GM21360 (cell line): ENCODE measurements at regions not wholly inside any gene's neighbourhood (a gene's known extent, or its start where the extent isn't known, plus 50 kb on each side); places are given as distances from the start of the nearest gene placed in this dataset.

Experiments
- ATAC-seq: cut with Tn5 transposase; IDR thresholded peaks from one replicate; pipeline ENCODE4 v1.9.1; 2021; ENCODE audit warnings: mild to moderate bottlenecking, moderate library complexity; ENCODE audit not compliant: unreplicated experiment

DNA sequence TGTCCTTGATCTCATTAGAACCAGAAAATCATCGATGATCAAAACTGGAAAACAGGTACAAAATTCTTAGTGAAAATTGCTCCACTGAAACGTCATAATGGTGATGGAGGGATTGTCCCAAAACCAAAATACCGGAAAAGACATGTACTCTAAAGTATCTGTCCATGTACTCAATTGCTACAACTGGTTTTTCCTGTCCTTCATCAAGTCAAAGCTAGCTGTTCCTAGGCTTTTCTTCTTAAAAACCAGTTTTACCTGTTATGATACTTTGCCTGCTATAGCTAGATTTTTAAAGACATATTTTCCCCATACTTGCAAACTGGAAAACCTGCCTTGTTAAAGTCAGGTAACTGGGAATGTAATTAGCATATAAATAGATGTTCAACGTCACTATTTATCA is 50.5 kb upstream of the LRRC1 start:
- no peak for ATAC-seq

DNA sequence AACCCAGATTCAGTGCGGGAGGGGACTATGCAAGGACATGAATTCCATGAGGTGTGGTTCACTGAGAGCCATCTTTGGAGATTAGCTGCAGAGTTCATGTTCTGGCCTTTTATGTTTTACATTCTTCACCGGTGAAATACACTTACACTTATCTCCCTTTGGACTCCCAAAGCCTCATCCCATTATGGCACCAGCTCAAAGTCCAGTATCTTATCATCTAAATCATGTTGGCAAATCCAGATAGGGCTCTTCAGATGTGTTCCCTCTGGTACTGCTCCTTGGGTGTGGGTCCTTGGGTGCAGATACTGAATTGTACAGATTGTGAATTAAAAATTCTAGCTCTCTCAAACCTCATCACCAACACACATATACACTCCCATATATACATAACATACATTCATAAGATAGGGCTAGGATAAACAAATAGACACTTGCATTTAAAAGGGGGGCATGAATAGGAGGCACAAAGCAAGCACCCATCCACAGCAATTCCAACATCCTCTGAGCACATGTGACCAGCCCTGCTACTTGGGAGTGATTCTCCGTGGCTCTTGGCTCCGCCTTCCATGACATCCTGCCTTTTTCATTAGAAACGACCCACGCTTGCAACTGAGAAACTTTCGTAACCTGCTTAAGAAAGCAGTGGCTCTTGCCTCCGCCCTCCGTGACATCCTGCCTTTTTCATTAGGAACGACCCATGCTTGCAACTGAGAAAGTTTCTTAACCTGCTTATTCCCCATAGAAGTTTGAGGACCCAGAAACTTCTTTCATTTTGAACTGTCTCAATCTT is 53.6 kb upstream of the LRRC1 start:
- no peak for ATAC-seq

DNA sequence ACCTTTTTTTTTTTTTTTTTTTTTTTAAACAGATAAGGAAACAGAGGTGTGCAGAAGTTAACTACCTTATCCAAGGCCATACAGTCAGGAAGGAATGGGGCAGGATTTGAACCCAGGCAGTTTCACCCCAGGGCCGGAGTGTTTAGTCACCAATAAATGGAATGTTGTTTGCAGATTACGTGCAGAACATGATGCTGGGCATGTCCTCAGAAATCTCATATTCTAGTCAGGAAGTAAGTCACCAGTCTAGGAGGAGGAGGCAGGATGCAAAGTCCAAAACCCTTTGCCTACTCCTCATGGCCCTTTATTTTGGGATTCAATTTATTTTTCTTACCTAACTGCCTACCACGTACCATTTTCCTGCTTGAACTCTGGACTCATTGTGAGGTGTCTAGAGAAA is 57.1 kb upstream of the LRRC1 start:
- ATAC-seq, result no peak

DNA sequence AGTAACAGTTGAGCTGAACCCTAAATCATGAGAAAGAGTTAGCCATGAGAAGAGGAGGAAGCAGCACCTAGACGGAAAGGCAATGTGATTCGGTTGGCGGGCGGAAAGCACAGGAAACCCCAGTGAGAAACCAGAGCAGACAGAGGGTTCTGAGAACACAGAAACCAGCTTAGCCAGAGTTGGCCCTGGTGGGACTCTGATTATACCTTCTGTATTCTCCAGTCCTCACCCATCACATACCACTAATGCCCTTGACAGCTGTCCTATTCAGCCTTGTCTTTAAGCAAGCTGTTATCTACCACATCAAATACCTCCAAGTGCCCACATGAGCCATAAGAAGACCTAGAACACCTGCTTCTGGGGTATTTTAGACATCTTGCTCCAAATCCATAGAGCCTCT is 58.9 kb upstream of the LRRC1 start:
- no peak for ATAC-seq

DNA sequence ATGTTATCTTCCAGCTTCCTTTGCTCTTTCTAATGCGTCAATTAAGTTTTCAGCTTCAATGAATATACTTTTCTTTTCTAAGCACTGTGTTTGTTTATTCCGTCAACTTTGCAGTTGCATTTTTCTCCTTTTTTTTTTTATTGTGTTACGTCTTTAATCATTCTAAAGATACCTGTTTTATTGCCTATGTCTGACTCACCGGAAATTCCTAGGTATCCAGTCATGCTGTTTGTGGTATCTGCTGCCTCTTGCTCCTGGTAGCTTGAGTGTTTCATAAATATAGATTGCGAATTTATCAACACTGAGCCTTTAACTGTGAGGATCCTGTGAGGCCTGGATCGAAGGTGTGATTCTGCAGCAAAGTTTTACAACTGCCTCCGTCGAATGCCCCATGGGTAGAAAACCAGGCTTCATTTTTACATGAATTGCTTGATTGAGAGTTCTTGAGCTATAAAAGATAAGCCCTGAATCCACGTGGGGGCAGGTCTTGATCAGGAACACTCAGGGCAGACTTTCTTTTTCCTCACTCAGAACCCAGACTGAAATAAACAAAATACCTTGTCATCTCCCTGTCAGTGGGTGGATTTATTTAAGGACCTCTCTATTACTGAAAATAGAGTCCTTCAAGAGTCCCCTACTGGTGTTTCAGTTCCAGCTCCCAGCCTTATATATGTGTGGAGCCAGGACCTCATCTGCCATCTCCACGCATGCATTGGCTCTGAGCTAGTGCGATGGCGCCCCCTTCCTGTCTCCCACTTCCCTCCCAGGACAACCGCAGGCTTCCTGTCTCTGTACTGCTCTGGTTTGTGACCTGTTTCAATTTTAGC is 60.1 kb upstream of the LRRC1 start:
- ATAC-seq, result peak; percentile 79

DNA sequence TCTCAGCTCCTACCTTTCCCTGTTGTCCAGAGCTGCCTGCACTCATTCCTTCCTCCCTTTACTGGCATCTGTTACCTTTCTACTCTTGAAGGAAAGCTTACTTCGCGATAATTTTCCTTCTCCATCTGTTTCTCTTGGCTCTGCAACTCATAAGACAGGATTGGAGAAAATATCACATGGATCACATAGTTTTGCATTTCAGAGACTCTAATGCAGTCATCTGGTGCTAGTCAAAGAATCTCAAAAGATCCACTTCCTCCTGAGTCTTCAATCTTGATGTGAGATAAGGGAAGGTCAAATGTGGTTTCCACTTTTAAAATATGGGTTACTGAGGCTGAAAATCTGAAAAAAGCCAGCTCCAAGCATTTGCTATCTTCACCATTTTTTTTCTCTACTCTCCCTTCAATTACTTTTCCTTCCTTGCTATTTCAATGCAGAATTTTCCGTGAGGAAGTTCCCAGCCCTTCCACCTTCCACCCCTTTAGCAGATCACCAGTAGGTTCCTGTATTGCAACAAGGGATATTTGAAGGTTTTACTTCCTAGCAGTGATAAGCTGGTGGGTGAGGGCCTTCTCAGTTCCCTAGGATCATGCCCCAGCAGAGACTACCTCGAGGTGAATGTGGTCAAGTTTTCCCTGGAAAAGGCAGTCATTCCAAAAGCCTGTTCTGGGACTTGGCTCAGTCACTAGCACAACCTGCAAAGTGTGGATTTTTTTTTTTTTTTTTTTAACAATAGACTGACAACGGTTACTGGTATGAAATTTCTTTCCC is 62.8 kb upstream of the LRRC1 start:
- ATAC-seq, result no peak

DNA sequence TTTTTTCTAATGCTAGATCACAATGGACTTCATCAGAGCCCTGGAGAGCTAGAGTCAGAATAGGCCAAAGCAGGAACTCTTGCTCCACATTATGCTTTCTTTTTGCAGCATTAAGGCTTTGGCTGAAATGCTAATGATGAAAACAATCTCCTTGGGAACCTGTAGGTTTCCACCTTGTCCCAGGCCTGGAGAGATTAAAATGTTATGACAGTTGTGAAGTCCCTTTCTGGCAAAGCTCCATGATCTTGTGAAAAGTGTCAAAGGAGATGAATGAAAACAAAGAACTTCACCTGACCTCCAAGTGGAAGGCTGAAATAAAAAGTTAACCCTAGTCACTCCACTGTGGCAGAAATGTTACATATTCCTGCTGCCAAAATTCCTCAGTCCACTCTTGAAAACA is 64.0 kb upstream of the LRRC1 start:
- no peak for ATAC-seq

DNA sequence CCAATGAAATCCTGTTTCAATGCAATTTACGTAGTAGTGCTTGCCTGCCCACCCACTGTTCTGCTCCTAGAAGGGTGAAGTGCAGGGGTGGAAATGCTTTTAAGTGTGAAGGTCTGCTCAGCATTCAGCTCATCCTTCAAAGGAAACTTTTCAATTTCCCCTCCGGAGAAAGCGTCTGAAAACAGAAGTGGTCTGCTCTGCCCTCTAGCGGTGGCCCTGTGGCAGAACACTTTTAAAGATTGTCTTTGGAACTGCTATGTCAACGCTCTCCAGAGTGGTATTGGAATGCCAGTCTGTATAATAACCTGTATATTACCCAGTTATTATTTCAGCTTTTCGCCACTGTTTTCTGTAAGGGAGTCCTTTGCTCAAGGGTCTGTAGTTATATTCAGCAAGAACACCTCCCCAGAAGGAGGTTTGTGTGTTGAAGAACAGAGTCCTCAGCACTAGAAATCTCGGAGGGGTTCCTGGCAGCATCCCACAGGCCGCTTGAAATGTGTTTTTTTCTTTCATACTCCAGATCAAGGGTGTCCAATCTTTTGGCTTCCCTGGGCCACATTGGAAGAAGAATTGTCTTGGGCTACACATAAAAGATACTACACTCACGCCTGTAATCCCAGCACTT is 63.1 kb upstream of the KLHL31 start:
- ATAC-seq, result no peak

DNA sequence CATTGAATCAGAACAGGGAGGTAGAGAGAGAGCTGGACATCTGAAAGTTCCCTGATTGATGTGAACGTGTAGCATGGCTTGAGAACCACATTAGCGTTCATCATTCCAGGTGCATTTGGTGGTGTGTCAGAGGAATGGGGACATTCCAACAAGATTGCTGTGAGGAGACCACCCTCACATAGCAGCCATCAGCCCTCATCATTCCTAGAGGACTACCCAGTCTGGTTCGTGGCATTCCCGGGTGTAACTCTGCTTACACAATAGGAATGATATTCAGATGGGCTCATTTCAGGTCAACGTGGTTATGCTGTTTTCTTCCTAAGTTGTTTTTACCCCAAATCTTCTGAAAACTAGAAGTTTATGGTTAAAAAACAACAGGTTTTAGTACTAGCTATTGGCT is 62.2 kb upstream of the KLHL31 start:
- ATAC-seq, result no peak

DNA sequence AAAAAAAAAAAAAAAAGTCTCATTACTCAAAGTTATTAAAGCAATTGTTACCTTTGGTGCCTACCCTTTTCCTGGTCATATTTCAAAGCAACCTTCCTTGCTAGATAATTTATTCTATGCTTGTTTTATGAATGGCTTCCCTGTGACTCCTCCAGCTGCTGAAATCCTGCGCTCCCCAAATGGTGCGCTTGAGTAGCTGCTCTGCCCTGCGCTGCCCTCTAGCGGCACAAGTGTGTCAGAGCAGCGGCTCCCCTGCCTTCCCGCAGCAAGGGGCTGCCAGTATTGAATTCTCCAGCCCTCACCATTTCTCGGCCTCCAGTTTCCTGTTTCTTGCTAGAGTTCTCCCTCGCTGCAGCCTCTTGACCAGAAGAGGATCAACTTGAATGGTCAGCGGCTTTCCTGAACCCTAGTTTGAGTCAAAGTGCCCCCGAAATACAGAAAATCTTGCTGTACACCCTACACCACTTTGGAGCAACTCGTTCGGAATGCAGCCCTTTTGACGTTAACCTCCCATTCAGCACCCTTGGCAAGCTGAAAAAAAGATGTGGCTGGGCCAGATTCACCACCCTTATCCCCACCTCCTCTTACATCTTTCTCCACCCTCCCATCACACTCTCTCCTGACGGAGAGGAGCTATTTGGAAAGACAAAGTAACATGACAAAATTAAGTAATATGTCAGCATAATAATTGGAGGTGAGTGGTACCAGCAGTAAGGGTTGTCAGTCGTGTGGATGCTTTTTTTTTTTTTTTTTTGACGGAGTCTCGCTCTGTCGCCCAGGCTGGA is 60.4 kb upstream of the KLHL31 start:
- ATAC-seq, result peak; percentile 96

DNA sequence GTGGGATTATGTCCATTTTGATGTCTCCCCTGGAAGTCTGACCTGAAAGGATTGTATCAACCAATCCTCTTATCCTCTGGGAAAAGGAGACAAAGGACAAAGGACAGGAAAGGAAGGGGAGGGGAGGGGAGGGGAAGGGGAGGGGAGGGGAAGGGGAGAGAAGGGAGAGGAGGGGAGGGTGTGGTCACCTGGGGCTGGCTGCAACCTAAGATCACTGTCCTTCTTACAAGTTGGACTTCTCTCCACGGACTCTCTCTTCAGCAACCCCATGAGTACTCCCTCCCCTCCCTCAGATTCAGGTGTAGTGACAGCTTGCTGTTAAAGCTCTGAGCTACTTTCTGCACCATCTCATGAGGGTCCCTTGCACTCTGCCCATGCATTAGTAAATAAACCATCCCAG is 58.9 kb upstream of the KLHL31 start:
- no peak for ATAC-seq

DNA sequence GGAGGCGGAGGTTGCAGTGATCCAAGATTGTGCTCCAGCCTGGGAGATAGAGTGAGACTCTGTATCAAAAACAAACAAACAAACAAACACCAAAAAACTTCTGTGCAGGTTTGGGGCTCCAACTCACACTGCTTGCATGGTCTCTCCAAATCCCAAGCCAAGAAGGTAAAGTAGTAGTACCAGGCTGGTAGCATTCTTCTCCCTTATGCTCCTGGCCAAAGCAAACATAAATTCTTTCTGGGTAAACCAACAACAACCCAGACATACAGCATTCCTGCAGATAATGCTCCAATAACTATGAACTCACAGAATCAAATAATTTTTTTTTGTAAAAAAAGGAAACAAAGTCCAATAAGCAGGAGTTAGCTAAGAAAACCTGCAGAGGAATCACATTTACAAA is 57.8 kb upstream of the KLHL31 start:
- no peak for ATAC-seq

DNA sequence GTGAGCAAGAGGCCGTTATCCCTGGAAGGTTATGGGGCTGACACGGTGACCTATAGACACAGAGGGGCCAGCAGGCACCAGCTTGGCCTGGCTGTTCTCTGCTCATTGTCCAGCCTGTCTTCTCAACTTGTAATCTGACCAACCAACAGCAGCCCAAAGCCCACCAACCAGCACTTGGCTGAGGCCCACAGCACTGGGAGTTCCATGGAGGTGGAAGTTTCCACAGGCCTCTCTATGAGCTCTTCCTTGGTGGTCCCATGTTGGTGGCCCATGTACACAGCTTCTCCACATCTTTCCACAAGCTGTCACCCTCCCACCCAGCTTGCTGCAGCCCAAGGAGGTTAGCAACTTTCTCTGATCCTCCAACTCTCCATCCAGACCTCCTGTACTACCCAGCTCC is 56.2 kb upstream of the KLHL31 start:
- ATAC-seq, result no peak

DNA sequence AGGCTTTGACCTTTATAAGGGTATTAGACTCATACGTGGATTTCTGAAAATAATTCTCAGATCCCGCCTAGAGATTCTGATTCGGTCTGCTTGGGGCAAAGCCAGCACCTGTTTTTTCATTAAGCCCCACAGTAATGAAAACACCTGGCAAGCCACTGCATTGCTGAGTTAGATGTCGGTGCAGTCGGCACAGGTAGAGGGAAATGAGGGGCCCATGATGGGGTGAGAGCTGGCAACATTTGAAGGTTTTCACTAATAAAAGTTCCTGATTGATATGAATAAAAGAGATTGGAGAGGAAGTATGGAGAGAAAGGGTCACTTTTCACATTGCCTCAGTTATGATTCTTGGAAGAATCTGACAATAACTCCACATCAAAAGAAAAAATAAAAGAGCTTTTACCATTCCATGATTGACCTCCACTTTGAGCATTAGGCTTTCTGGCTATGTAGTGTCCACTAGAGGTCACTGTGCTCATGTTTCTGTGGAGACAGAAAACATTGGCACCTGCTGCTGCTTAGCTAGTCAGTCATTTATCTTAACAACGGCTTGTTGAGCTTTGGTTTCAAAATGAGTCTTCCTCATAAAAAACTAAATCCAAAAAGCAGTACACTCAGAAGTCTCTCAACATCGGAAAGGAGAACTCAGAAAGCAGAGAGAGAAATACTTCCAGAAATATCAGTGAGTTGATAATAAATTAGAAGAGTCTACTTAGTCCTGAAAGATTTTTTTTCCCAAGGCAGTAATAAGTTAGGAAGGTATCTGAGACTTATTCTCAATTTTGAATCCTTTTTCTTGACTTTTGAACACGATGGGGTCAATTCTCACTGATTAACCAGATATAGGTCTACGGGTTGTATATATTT is 53.3 kb upstream of the KLHL31 start:
- peak; percentile 98 for ATAC-seq

DNA sequence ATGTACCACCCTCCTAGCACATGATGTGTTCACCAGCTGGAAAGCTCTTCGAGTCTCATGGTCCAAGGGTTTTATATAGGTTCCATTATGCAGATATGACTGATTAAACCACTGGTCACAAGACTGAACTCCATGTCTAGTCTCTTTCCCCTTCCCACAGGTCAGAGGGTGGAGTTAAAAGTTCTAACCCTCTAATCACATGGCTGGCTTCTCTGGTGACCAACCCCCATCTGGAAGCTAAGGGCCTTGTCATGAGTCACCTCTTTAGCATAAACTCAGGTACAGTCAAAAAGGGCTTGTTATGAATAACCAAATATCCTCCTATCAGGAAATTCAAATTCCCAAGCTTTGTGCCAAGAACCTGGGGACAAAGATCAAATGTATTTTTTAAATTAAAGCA is 52.0 kb upstream of the KLHL31 start:
- no peak for ATAC-seq

DNA sequence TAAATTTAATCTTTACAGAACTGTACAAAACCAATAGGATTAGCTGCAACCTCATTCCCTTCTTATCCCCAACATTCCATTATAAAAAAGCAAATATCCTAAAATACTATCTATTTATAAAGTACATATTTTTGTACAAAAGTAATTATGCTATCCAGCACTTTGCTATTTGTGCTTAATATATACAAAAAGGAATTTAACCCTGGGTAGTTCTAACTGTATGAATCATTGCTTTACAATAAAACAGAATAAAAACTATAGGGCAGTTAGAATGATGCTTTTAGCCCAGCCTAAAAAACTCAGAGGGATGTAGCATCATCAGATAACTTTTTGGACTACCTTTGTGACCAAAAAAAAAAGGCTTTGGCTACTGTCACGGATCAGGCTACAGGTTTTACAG is 49.9 kb upstream of the KLHL31 start:
- no peak for ATAC-seq
